LNCaP clone FGC (cell line): ENCODE measurements at regions not wholly inside any gene's neighbourhood (a gene's known extent, or its start where the extent isn't known, plus 50 kb on each side); places are given as distances from the start of the nearest gene placed in this dataset.

ENCODE experiments used
- DNase-seq: peaks from one replicate; pipeline ENCODE4 v3.0.0-alpha.2; 2011; ENCODE audit warnings: low read depth
- H3K4me3 ChIP-seq: 2 replicates; pipeline ENCODE4 v1.5.1; 2011; ENCODE audit warnings: mild to moderate bottlenecking, low read depth, low read length, control low read depth
- CTCF ChIP-seq: IDR thresholded peaks from 2 replicates; pipeline ENCODE4 v1.5.1; 2012; ENCODE audit warnings: mild to moderate bottlenecking; ENCODE audit not compliant: control insufficient read depth, insufficient read depth; ENCODE audit errors: extremely low read depth

DNA sequence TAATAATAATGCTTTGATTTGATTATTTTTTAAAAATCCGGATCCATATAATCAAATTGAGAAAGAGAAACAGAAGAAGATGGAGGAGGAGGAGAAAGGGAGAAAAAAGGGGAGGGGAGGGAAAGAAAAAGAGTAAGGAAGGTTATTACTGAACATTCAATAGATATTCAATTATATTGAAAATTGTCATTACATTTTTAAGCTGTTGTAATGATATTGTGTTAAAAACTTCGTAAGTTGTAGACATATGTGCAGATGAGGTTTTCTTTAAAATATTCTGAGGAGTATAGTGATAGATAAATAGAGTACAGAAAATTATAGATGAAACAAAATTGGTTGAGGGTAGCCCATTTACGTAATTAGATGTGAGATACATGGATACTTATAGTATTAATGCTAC, 933.0 kb upstream of the PHF14 start:
- H3K4me3 ChIP-seq = no peak overlapping the region
- no peak for DNase-seq
- no peak for TF ChIP-seq CTCF

GRCh38 chr7:10070899-10071298, 902.8 kb upstream of the PHF14 start:
- H3K4me3 ChIP-seq = no peak overlapping the region
- DNase-seq = no peak
- no peak for TF ChIP-seq CTCF

DNA sequence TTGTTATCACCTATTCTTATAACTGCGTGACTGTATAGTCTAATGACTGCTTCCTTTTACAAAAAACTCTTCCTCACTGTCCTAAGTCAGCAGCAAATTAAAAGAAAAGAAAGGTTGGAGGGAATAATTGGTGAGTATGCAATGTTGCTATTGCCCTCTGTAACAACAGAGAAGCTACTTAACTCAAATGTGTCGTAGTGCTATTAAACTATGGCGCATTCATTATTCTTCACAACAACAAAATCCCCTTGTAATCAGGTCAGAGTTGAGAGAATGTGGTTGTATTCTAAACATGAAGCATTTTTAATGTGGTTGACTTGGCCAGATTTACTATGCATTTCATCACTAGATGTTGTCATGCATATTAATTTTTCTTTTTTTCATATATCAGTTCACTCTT, 897.8 kb upstream of the PHF14 start:
- H3K4me3 ChIP-seq = no peak overlapping the region
- TF ChIP-seq CTCF = no peak
- no peak for DNase-seq

- no peak for TF ChIP-seq CTCF
- no peak overlapping the region for H3K4me3 ChIP-seq
- no peak for DNase-seq
Observed at GRCh38 chr7:10076660-10077300, 896.9 kb upstream of the PHF14 start.

GRCh38 chr7:10079572-10079971, 894.1 kb upstream of the PHF14 start:
- no peak for DNase-seq
- no peak for TF ChIP-seq CTCF
- H3K4me3 ChIP-seq = no peak overlapping the region

DNA sequence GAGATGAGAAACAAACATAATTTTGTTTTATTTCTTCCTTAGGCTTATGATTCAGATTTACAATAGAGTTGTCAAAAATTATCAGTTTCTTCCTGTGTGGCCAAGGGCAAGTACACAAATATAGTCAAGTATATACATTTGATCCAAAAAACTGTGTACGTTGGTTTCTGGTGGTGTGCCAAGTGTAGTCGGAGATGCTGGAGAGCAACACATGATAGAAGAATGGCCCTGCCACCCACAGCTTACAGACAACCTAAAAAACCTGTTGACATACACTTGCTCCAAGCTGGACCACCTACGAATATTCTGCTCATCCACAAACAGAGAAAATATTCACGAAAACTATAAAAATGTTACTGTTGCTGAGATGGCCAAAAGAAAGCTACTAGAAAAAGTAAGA, 890.8 kb upstream of the PHF14 start:
- H3K4me3 ChIP-seq = no peak overlapping the region
- no peak for TF ChIP-seq CTCF
- no peak for DNase-seq

GRCh38 chr7:10083766-10084165, 889.9 kb upstream of the PHF14 start:
- no peak overlapping the region for H3K4me3 ChIP-seq
- no peak for DNase-seq

More at GRCh38 chr7:10083766-10084165, 889.9 kb upstream of the PHF14 start:
- no peak for TF ChIP-seq CTCF
